GOT3 (cell line): ENCODE measurements at regions not wholly inside any gene's neighbourhood (a gene's known extent, or its start where the extent isn't known, plus 50 kb on each side); places are given as distances from the start of the nearest gene placed in this dataset.
"Not testable (repeated sequence)": the region's sequence is repeated elsewhere in the genome, so short reads cannot be mapped to it uniquely, and the experiment has no call there.

Experiments
- DNase-seq: peaks from one replicate; lab custom pipeline; 2025; ENCODE audit warnings: mixed read lengths; lab: John Stamatoyannopoulos, UW

- no peak for DNase-seq
These were observed 168.8 kb upstream of the FRG1 start for GRCh38 chr4:189771696-189772361.

DNA sequence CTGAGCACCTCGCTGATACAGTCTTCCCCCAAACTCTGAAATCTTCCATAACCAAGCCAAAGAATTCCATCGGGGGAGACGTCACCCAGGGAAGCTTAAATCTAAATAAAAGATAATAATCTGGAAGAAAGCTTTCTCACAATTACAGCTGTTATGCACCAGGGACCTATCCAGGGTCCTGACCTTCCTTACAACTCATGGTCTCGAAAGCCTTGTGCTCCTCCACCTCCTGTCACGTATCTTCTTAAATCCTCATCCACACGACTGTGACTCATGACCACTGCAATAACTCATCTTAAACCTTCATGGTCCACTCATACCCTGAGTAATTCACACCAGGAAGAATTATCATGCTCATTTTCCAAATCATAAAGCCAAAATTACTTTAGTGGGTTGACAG lies 166.8 kb upstream of the FRG1 start:
- DNase-seq: no peak

DNA sequence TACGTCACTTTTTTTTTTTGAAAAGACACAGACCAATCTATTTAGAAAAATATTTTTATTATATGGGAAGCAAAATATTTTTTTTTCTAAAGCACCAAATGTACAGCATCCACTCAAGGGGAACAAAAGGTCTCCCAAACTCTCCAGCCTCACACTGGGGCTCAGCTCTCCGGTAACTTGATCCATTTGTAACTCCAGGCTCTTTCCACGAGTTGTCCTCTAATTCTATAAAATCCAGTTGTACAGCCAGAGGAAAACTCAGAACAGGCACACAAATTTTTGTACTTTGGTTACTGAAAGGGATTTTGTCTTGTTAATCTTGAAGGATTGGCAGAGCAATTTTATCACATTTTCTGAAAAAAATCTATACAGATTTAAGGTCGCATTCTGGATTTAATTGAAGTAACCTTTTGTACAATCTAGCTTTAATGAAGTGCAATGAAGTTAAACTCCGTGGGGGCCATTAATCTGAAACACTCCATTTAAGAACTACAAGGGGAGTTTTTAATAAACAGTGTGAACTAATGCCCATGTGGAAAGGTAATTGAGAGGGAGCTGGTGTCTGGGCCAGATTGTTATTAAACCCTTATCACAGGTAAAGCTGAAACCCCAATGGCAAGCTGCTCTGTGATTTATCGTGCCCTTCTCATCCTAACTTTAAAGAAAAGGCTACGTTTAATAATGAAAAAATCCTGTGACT lies 161.2 kb upstream of the FRG1 start:
- DNase-seq: no peak

GRCh38 chr4:189780391-189780790 lies 160.3 kb upstream of the FRG1 start:
- DNase-seq: no peak

DNA sequence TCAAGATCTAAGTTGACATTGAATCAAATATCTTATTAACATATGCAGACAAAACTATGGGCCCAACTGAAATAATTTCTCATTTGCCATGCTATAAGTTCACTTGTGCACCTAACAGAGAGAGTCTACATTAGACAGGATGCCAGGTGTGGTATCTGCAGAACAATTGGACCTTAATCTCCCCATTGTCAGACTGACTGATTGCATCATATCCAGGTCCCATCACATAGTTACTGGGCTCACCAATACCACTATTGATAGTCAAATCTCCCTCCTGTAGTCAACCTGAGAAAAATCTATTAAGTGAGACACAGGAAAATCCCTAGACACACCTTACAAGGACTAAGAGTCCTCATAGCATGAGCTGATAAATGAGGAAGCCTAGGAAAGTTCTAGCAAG lies 156.0 kb upstream of the FRG1 start:
- DNase-seq: no peak

DNA sequence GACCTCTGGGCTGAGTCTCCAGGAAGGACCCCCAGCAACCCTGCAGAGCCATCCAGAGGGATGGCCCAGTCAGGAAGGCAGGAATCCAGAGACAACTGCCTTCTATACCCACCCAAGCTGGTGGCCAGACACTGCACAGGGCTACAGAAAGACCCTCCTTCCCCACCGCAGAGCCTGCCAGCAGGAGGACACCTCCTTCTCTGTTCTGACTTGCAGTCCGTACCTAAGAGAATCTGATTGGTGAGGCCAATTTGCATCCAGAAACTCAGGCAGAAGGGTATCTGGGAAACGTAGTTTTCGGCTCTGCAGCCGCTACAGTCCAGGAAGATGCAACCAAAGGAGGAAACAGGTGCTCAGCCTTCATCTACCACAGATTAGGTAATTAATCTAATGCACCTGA lies 155.4 kb upstream of the FRG1 start:
- DNase-seq: no peak

DNA sequence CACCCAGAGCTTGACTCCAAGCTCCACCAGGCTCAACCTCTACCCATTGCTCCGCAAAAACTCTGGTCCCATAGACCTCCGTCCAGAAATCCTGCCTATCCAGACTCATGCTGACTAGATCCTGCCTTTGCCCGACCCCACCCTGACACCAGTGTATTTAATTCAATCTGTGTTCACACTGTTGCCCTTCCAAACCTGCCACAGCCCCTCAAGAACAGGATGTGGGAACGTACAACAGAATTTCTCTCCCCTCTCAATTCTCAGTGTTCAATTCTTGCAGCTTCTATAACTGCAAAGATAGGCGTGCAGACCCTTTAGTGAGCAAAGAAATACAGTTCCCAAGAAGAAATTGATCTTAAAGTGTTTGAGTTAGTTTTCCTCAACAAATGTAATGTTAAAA lies 154.2 kb upstream of the FRG1 start:
- no peak for DNase-seq

DNA sequence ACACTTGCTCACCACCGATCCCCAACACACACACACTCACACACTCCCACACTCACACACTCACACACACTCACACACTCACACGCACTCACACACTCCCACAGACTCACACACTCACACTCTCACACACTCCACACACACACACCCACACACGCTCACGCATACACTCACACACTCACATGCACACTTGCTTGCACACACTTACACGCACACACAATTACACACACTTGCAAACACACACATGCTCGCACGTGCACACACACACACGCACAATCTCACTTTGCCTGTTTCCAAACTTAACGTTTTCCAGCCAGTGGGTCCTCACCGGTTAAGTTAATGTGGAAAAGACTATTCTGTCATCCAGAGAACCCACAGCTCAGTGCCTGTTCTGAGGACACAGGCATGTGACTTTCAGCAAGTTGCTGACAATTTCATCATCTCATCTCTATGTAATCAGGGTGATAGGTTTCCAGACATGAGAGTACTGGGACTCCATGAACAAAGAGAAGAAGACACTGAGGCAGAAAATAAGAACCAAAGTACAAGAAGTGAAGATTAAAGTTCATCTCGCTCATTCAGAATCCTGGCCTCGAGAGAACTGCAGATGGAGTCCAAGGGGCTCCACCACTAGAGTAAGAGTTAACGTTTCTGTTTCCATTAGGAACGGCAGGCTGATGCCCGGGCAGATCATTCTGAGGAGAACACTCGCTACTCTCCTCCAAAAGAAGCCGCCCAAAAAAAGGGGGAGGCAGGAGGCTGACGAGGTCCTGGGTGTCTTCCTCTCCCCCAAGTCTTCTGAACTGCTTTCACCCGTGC lies 153.2 kb upstream of the FRG1 start:
- DNase-seq: no peak

GRCh38 chr4:189792924-189793618 lies 147.6 kb upstream of the FRG1 start:
- DNase-seq: peak; percentile 25

GRCh38 chr4:189800545-189801088 lies 140.1 kb upstream of the FRG1 start:
- no peak for DNase-seq

DNA sequence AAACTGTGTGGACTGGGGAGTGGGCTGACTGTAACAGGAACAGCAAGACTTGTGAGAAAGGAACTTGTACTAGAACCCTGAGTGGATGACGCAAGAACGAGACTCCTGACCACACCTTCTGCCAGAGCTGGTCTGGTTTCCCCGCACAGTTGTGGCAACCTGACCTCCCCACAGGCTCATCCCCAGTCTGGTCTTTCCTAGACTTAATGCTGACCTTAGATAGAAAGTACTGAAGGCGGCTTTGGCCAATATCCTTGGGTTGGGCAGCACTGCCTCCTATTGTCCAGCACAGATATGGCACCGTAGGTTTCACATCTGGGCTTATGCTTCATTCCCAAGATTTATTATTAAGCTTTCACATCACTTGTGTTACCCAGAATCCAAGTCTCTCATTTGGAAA lies 137.8 kb upstream of the FRG1 start:
- no peak for DNase-seq

DNA sequence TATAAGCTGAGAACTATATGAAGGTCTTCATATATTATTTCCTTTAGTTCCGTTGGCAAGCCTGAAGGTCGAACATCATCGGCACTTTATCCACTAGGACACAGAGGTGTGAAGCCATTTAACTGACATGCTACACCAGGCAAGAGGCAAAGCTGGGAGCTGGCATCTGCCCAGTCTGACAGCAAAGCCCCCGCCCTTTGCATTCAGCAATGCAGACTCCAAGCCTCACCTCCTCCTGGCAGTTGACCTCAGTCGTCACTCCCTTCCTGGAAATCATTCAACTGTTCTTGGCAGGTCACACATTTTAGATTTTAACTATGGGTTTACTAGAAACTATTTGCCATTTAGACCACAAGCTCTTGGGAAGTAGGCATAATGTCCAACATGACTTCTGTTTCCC lies 135.8 kb upstream of the FRG1 start:
- DNase-seq: no peak

- no peak for DNase-seq
These were observed 134.2 kb upstream of the FRG1 start for GRCh38 chr4:189806506-189806905.

GRCh38 chr4:189807031-189807430 lies 133.6 kb upstream of the FRG1 start:
- DNase-seq: no peak

GRCh38 chr4:189809241-189809735 lies 131.4 kb upstream of the FRG1 start:
- no peak for DNase-seq

GRCh38 chr4:189809839-189810238 lies 130.8 kb upstream of the FRG1 start:
- DNase-seq: no peak

- not testable (repeated sequence) for DNase-seq
These were observed 130.1 kb upstream of the FRG1 start for GRCh38 chr4:189810318-189811181.

- no peak for DNase-seq
These were observed 125.1 kb upstream of the FRG1 start for GRCh38 chr4:189815404-189816192.

- no peak for DNase-seq
These were observed 118.3 kb upstream of the FRG1 start for GRCh38 chr4:189822326-189822725.

DNA sequence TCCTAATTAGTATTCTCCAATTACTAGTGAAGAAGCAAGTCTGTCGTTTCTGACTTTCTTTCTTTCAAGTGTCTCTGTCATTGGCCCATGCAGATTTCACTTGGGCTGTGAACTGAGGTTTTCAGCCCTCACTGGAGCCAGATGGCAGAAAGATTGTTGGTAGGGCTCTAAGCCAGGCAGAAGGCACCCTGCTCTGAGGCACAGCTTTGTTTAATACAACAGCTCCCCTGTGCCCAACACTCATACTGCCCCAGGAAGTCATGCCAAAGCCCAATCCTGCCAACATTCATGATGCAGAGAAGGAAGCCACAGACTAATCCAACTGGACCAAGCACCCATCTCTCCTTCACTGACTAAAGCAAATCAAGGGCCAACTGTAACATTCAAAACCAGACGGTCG lies 117.1 kb upstream of the FRG1 start:
- DNase-seq: no peak
